Retina (tissue), 1 donor: ENCODE measurements at regions not wholly inside any gene's neighbourhood (a gene's known extent, or its start where the extent isn't known, plus 50 kb on each side); places are given as distances from the start of the nearest gene placed in this dataset.

Experiments used
- DNase-seq: peaks from one replicate; pipeline ENCODE4 v3.0.0-alpha.2; 2016

DNA sequence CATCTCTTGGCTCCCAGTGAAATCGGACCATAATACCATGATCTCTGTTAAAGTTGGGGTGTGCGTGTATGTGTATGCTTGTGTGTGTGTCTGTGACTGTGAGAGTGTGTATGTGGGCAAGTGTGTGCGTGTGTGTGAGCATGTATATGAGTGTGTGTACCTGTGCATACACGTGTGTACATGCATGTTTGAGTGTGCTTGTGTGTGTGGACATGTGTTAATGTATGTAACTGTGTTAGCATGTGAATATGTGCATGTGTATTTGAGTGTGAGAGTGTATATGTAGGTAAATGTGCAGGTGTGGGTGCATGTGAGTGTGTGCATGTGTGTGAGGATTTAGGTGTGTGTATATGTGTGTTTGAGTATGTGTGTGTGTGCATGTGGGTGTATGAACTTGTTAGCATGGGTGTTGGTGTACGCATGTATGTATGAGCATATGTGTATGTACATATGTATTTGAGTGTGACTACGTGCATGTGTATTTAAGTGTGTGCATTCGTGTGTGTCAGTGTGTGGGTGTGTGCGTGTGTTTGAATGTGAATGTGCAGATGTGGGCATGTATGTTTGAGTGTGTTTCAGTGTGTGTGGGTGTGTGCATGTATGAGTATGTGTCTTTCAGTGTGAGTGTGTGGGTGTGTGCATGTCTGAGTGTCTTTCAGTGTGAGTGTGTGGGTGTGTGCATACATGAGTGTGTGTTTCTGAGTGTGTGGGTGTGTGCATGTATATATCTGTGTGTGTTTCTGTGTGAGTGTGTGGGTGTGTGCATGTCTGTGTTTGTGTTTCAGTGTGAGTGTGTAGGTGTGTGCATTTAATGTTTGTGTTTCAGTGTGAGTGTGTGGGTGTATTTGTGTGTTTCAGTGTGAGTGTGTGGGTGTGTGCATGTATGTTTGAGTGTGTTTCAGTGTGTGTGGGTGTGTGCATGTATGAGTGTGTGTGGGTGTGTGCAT lies 183.2 kb downstream of the SOX9 start:
- DNase-seq = no peak

DNA sequence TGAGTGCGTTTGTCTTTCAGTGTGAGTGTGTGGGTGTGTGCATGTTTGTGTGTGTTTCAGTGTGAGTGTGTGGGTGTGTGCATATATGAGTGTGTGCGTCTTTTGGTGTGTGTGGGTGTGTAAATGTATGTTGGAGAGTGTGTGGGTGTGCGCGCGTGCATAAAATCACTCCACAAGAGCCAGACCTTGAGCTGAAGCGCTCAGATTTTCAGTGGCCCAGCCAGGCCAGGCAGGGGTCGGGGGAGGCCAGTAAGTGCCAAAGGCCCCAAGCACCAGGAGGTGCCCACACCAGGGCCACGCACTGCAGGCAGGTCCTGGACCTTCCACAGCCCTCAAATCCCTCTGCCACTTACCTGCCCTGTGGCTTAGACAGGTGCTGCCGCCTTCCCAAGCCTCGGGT lies 184.0 kb downstream of the SOX9 start:
- no peak for DNase-seq

DNA sequence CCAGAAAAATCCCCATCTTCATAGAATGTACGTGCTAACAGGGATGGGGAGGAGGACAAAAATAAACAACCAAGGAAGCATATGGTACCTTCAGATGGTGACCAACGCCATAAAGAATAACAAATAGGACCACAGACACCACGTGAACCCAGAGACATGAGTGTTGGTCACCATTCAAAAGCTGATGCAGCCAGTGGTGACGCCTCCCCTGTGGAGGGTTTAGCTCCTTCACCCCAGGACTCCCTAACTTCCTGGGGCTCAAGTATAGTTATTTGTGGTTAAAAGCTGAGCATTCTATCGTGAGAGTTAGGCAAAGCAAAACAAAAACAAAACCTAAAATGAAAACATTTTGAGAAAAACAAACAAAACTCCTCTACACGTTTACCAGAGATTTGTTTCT lies 184.7 kb downstream of the SOX9 start:
- DNase-seq = no peak

DNA sequence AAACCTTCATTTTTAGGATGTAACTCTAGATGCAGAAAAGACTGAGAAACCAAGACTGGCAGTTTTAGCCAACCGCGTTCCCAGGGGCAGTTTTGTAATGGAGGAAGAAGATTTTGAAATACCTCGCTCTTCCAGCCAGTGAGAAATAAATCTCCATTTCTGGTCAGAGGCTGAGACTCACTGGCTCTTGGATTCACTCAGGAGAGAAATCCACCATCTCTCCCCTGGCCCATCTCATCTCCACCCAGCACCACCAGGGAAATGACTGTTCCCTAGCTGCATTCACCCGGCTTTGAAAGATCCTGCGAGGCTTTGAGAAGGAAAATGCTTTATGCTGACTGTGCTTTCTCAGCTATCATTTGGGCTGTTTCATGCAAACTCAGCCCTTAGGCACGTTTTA lies 185.2 kb downstream of the SOX9 start:
- DNase-seq = no peak

DNA sequence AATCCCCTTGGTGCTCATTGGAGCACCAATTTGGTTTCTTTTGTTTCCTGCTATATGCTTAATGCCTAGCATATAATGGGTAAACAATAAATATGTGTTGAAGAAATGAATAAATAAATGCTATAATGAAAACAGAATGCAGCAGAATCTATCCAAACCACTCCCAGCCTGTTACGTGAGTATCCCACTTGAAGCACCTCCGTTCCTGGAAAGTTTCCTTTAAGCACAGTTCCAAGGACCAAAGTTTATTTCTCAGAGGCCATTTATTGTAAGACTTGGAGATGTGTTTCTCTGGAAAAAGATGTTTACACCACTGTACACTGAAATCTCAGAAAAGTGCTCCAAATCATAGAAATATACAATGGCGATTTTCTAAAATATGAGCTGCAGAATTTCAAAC lies 187.0 kb downstream of the SOX9 start:
- DNase-seq = no peak

DNA sequence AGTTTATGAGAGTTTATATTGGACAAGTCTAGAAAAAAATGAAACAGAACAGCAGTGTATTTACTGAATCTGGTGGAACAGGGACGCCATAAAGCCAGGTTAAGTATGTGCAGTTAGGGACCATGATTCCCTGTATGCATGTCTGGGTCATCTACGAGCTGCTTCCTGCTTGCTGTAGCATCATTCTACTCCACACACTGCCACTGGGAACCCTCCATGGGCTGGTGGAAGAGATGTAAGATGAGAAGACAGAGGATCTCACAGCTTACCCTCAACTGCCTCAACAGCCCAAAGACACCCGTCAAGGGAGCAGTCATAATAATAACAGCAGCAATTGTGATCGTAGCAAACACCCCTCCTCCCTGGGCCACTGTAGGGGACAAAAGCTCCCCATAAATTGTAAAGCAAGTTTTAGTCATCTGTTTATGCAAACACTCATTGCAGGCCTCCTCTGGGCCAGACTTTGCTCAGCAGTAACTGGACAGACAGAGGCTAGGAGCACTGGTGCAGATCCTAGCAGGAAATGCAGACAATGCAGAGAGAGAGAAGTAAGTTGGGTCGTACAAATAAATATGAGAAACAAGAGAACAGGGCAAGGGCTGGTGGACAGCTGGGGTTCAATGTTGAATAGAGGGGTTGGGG lies 188.0 kb downstream of the SOX9 start:
- no peak for DNase-seq

DNA sequence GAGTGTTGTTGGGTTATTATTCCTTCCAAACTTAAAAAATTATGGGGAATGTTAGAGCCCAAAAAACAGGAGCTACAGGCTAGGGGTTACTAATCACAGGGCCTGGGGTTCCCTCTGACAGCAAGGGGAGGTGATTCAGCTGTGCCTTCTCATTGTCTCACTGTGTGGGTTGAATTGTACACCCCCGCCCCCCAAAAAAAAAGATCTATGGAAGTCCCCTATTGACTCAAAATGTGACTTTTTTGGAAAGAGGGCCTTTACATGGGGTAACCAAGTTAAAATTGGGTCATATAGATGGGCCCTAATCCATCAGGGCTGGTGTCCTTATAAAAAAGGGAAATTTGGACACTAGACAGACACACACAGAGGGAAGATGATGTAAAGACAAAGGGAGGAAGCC lies 190.2 kb downstream of the SOX9 start:
- no peak for DNase-seq

DNA sequence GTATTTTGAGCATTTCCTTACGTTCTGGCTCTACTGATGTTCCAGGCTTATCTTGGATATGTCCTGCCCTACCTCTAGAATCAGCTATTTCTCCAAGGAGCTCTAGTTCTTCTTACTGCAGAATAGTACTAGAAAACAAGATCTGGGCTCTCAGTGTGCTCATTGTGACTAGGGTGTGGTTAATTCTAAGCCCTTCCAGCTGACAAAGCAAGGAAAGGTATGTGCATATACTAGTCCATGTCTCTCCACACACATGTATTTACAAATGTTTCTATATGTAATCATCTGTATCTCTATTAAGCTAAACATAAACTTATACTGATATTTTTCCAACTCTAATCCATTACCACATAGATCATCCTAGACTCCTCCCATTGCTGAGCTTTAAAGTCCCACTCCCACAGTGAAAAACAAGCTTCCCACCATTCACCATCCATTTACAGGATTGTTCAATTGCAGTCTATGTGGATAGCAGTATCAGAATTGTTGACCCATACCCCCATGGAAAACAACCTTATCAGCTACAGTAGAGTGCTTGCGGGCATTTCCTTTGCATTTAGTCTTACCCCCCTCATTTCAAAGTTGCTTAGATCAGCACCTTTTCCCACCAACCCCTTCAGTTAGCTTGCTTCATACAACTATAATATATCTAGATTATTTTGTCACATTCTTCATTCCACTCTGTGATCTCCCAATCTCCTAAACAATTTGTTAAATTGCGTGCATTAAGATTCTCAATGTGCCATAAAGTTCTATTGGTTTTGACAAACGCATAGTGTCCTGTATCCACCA lies 194.5 kb downstream of the SOX9 start:
- DNase-seq = no peak

DNA sequence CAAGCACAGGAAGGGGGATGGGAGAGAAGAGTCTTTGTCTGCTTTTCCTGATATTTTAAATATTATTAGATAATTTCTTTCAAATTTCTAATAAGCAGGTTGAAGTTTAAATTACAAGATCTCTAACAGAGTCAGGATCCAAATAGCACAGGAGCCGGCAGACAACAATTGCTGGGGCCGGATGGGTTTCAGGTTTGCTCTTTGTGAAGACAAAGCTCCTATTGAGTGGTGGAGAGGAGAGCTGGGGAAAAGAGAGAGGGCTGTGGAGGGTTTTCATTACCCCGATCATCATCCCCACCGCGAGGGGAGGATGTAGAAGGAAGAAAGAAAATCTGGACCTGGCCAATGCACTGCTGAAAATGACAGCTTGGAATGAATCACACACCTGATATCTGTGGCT lies 197.3 kb downstream of the SOX9 start:
- DNase-seq = no peak

DNA sequence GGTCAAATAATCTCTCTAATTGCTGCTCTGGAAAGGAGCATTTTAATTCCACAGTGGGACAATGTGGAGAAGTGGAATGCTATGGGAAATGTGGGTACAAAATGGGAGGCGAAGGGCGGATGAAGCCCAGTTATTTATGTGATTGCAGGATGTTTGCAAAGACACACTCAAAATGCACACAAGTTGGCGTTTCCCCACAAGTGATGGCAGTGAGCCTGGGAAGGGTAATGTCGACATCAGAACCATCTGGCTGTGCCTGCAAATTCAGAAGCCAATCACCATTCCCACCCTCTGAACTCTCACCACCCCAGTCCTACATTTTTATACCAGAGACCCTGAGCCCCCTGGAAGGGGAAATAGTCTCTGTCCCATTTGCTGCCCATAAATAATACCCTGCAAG lies 201.1 kb downstream of the SOX9 start:
- no peak for DNase-seq

DNA sequence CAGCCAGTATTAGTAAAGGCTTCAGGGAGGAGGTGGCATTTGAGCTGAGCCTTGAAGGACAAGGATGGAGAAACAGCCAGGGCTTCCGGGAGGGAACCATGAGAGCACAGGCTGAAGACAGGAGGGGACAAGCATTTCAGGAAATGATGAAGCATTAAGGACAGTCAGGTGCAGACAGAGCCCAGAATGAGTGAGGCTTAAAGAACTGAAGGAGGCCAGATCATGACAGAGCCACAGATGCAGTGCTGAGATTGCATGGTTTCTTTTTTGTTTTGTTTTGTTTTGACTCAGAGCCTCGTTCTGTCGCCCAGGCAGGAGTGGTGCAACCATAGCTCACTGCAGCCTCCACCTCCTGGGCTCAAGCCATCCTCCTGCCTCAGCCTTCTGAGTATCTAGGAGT lies 211.5 kb downstream of the SOX9 start:
- no peak for DNase-seq

DNA sequence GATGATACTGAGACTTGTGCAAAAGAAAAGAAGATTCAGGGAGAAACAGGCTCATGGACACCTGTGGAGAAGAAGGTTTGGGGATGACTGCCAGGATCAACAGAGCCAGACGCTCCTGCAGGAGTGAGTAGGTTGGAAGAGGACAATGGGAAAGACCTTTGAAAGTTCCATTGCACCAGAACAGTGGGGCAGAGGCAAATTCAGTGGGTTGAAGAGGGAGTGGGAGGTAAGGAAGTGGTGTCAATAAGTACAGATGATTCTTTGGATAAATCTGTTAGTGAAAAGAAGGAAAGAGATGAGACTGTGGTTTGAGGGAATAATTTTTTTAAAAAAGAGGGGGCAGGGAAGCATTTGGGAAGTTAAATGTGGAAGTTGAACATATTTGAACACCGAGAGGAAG lies 212.8 kb downstream of the SOX9 start:
- no peak for DNase-seq

DNA sequence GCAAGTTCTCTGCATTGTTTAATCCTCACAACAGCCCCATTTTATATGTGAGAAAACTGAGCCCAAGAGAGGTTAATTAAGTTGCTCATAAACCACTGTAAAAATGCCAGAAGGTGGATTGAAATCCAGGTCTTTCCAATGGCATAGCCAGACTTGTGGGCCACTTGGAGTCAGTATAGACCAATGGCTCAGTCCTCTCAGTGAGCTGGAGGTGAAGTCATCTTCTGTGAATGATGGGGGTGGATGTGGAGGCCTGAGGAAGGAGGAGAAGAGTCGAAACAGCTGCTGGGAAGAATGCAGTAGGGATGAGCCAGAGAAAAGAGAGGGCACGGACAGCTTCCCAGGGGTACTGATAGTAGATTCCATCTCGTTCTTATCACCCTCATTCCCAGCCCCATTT lies 213.4 kb downstream of the SOX9 start:
- DNase-seq = no peak

DNA sequence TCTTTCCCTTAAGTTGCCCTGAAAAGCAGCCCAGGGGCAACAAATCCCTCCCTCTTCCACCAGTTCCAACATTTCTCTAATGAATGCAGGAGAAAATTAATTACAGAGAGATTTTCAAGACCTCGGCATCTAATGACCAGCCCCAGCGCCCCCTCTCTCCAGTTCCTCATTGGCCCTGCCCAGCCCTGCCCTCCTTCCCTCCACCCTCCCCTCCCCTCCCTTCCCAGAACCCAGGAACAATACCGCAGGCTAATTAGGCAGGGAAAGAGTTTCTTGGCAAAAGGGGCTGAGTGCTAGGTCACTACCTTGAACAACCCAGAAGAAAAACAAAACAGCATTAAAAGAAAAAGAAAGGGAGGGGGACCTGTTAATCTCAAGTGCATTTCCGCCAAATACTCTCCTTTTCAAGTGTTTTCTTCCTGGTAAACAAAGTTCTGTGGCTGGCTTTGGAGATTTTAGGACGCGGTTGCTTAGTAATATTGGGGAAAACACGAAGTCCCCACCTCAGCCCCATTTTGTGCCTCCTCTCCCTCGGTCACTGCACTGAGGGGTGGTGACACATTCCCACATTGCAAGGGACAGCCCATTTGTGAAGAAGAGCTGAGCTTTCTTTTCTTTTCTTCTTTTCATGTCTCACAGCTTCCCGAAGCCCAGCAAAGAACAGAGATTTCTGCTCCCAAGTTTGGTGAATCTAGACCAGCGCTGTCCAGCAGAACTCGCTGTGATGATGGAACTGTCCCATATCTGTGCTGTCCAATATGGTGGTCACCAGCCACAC lies 215.4 kb downstream of the SOX9 start:
- DNase-seq = peak; percentile 63

DNA sequence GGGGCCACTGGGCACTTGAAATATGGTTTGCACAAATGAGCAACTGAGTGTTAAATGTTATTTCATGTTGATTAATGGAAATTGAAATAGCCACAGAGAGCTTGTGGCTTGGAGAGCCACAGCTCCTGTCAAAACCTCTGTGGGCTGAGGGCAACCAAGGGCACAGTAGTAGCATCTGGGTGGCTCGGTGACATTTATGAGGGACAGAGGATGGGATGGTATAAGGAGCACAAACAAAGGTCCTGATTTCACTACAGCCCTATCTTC lies 215.9 kb downstream of the SOX9 start:
- no peak for DNase-seq

DNA sequence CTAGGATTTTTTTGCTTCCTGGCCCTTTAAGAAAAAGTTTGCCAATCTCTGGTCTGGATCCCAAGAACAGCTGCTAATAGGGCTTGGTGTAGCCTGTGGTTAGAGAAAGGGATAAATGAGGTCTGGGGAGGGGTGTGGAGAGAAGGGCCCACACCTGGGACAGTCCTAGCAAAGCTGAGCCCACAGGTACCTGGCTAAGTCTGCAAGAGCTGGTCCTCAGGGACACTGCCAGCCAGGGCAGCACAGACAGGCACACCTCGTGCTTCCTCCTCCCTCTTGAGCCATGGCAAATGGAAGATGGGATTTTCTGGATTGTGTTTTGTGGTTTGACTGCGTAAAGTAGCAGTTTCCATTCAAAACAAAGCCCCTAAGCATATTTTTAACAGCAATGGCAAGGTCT lies 217.5 kb downstream of the SOX9 start:
- no peak for DNase-seq

DNA sequence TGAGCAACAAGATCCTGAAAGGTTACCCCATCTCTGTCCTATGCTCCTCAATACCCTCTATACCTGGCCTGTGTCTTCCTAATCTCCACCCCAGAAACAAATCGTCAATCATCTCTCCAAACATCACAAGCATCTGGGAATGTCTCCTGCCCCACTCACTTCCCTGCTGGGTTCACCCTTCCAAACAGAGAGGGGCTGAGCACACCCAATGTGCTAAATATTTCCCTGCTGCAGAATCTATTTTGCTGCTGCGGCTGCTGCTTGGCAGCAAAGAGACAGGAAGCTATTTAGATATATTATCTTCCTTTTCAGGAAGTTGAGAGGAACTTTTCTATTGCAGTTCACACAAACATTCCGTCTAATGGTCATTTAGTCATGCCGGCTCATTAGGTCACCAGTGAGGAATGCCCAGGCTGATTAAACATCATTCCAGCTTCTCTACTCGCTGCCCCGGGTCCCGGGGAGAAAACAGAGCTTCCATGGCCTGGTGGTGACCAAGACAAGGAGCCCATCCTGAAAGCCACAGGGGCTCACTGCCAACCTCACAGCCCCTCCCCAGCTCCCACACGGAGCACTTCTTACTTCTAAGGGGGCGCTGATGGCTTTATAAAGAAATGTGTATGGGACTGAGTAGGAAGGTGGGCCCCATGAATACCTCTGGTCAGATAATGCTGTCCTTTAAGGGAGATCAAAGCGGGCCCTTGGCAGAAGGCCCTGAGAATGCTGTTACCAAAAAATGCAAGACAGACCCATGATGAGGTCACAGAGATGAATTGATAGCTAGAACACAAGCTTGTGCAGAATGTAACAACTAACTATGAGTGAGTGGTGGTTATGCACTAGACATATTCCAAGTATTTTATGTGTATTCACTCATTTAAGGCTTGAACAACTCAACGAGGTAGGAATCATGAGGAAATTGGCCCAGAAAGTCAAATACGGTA lies 218.3 kb downstream of the SOX9 start:
- DNase-seq = peak; percentile 46

DNA sequence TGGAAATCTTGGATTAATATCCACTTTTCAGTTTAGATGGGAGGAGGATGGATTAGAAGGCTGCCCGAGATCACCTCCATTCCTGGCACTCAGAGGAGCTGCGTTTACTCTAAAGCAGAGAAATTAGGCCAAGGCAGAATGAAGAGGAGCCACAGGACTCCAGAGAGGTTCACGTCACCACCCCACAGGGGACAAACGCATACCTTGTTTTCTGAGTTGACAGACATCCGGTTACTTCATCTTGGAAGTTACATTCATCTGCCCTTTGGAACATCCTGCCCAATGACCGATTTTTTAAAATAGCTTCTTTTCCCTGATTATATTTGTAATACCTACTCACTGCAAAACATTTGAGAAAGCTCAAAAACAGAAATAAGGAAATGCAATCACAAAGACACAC lies 220.0 kb downstream of the SOX9 start:
- no peak for DNase-seq

DNA sequence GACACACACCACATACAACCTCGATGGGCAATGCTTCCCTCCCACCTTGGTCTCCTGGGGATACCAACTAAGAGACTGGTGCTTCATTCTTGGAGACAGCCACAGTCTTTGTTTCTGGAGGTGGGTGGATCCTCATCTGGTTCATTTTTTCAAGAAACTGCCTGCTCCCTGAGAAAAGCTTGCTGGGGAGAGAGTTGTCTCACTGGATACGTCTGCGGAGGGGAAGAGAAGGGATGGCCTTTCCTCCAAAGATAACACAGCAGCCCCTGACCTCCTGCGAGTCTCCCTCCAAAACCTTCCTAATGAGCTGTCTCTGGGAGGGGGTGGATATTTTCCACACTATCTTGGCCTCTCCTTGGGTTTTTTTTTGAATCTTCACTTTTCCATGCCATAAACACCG lies 221.2 kb downstream of the SOX9 start:
- DNase-seq = peak; percentile 89

DNA sequence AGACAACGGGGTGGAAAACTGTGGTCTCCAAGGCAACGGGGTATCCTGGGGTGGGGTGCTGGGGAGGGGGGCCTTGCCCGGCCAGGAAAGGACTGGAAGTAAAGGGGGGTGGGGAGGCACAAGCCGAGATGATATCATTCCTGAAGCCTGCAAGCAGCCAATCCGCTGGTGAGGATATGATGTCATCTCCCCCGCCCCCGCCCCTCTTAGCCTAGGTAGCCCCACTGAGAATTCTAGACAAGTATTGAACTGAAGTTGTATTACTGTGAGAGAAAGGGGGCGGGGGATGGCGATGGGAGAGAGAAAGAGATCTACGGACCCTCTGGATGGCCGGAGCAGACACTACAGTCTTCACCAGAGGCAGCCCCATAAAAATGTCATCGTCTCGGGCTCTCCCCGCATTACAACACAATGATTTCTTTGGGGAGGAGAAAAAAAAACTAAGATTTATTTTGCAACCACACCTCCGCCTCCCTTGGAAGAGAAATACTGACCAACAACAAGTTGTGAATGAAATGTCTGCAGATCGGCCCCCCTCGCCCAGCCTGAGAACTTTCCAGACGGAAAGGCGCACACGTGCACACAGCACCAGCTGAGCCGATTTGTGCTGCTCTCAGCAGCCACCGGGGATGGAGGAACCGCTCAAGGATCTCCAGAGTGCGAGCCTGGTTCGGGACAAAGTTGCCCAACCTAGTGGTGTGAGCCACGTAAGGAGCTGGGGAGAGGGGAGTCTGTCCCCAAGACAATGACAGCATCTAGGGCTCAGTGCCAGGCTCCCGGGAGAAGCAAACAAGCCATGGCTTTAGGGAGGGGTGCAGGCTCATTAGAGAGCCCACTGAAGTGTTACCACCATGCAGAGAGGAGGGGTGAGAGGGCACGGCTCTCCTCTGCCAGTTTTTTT lies 222.1 kb downstream of the SOX9 start:
- DNase-seq = peak; percentile 90

DNA sequence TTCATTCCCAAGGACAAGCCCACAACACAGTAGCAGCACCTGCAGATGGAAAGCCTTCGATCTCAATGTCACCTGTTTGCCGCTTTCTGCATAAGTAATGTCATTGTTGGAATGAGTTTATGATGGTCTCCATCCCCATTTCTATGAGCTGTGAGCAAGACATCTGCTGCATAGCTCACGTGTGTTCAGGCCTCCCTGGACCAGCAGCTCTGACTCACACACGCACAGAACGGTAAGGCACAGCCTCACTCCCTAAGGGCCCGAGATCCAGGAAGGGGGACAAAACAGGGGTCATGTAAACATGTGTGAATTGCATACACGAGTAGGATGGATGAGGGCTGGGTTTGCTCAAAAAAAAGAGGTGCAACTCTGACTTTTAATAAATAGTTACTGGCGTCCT lies 223.1 kb downstream of the SOX9 start:
- no peak for DNase-seq
